IPS-20b (cell line): ENCODE measurements at regions not wholly inside any gene's neighbourhood (a gene's known extent, or its start where the extent isn't known, plus 50 kb on each side); places are given as distances from the start of the nearest gene placed in this dataset.

Experiments used
- H3K27ac ChIP-seq: one replicate; pipeline ENCODE4 v1.5.1; 2013; ENCODE audit warnings: low read length
- H3K27me3 ChIP-seq: 2 replicates; pipeline ENCODE4 v1.6.1; 2013; ENCODE audit warnings: mild to moderate bottlenecking, low read length, inconsistent platforms; ENCODE audit not compliant: insufficient read depth
- H3K36me3 ChIP-seq: 2 replicates; pipeline ENCODE4 v1.6.1; 2013; ENCODE audit warnings: low read depth, mild to moderate bottlenecking, inconsistent platforms, low read length, moderate library complexity; ENCODE audit not compliant: insufficient read depth
- H3K4me1 ChIP-seq: 2 replicates; pipeline ENCODE4 v1.6.1; 2013; ENCODE audit warnings: mild to moderate bottlenecking, control low read depth, inconsistent platforms, low read length, moderate library complexity; ENCODE audit not compliant: insufficient read depth
- H3K4me3 ChIP-seq: 2 replicates; pipeline ENCODE4 v1.5.1; 2013; ENCODE audit warnings: mild to moderate bottlenecking, low read length, inconsistent platforms
- H3K9ac ChIP-seq: 2 replicates; pipeline ENCODE4 v1.6.1; 2013; ENCODE audit warnings: low read depth, mild to moderate bottlenecking, inconsistent platforms, low read length, moderate library complexity
- H3K9me3 ChIP-seq: 2 replicates; pipeline ENCODE4 v1.6.1; 2013; ENCODE audit warnings: mild to moderate bottlenecking, low read depth, low read length, inconsistent platforms; ENCODE audit not compliant: insufficient read depth

DNA sequence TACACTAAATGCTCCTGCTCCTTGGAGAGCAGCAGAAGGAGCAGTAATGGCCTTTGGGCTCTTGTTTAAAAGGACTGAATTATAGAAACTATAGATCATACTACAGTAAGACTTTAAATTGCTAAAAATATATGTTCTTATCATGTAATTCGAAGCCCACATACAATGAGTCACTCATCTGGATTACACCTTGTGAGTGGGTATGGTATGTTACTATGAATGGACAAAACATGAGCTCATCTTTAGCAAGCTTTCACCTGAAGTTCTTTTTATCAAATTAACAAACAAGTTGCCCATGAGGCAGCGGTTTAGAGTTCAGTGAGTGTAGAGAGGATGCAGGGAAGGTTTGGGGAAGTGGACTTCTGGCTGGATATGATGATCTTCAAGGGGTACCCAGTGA, 114.4 kb upstream of the CCN2 start:
- Histone ChIP-seq H3K9me3 (no peaks in the 10 kb centered on the region), H3K4me1 (peaks cover 4% of the 10 kb centered on the region; the same call in 1 of the 2 replicates), H3K27ac (no peak overlapping the region), H3K36me3 (no peaks in the 10 kb centered on the region), H3K27me3 (no peaks in the 10 kb centered on the region), H3K9ac (no peak overlapping the region), H3K4me3 (no peak overlapping the region)

DNA sequence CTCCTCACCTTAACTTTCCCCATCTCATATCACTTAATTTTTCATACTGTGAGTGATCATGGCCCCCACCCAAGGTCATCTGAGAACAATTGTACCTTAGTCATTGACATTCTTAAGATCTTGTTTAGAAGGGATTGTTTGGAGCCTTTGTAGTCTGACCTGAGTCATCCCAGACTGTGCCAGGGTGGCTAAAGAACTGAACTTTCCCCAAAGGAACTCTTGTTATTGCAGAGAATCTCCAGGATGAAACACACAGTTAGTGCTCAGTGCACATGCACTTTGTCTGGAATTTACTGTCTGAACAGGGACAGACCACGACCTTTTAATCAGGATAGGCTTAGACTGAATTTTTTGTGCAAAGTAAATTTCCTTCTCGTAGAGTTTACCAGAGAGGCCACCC, 112.6 kb upstream of the CCN2 start:
- no peaks in the 10 kb centered on the region for H3K36me3 ChIP-seq
- H3K4me3 ChIP-seq, result no peak overlapping the region
- H3K27me3 ChIP-seq, result no peaks in the 10 kb centered on the region
- H3K9me3 ChIP-seq, result no peaks in the 10 kb centered on the region
- no peak overlapping the region for H3K27ac ChIP-seq
- H3K9ac ChIP-seq, result no peak overlapping the region
- peaks cover 4% of the 10 kb centered on the region; the same call in 1 of the 2 replicates for H3K4me1 ChIP-seq

DNA sequence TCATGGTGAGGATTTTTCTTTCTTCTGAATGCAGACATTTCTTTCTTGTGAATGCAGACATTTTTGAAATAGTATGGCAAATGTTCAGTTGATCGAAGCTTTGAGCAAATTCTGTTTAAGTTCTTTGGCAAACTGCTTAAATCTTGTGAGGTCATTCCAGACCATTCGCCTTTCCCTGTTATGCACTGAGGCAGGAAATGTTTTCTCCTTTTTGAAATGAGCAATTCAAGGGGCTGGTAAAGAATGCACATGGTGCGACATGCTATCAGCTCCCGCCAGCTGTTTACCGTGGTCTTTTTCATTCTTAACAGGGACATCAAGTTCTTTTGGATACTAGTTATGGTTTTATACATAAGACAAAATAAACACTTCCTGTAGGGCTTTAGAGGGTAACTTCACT, 112.0 kb upstream of the CCN2 start:
- no peak overlapping the region for H3K4me3 ChIP-seq
- peaks cover 4% of the 10 kb centered on the region; the same call in 1 of the 2 replicates for H3K4me1 ChIP-seq
- H3K9ac ChIP-seq, result no peak overlapping the region
- H3K36me3 ChIP-seq, result no peaks in the 10 kb centered on the region
- H3K27ac ChIP-seq, result no peak overlapping the region
- no peaks in the 10 kb centered on the region for H3K9me3 ChIP-seq
- no peaks in the 10 kb centered on the region for H3K27me3 ChIP-seq

DNA sequence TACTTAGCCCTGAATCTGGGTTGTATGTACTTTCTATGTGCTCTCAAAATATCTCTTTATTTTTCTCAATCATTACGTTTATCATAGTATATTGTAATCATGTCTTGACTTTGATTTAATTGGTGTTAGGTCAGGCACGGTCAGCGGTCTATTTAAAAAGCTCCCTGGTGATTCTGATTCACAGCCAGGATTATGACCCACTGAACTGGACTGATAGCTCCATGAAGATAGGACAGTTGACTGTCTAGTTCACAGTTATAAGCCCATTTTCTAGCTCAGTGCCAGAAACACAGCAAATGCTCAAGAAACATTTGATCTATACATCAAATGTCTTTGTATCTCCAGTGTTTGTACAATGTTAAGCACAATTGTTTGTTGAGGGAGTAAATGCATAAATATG, 111.5 kb upstream of the CCN2 start:
- Histone ChIP-seq H3K27me3 (no peaks in the 10 kb centered on the region), H3K9ac (no peak overlapping the region), H3K4me3 (no peak overlapping the region), H3K4me1 (peaks cover 4% of the 10 kb centered on the region; the same call in 1 of the 2 replicates), H3K36me3 (no peaks in the 10 kb centered on the region), H3K27ac (no peak overlapping the region), H3K9me3 (no peaks in the 10 kb centered on the region)

DNA sequence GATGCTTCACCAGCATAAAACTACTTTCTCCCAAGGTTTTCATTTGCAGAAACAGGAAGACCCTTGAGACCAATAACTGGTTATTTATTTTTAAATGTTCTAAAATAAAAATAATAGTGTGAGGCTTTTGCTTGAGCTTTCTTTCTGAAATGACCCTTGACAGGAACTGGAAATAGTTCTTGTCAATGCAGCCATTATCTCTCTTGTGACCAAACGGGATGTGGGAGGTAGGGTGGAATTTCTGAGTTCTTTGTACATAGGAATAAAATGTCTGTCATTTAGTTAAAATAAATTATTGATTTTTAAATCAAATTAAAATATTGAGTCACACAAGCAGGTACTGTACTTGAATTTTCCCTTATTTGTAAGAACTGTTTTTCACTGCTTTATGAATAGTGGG, 110.2 kb upstream of the CCN2 start:
- H3K27me3 ChIP-seq, result no peaks in the 10 kb centered on the region
- H3K4me1 ChIP-seq, result peaks cover 4% of the 10 kb centered on the region; the same call in 1 of the 2 replicates
- no peak overlapping the region for H3K4me3 ChIP-seq
- no peak overlapping the region for H3K27ac ChIP-seq
- no peak overlapping the region for H3K9ac ChIP-seq
- no peaks in the 10 kb centered on the region for H3K9me3 ChIP-seq
- H3K36me3 ChIP-seq, result no peaks in the 10 kb centered on the region

DNA sequence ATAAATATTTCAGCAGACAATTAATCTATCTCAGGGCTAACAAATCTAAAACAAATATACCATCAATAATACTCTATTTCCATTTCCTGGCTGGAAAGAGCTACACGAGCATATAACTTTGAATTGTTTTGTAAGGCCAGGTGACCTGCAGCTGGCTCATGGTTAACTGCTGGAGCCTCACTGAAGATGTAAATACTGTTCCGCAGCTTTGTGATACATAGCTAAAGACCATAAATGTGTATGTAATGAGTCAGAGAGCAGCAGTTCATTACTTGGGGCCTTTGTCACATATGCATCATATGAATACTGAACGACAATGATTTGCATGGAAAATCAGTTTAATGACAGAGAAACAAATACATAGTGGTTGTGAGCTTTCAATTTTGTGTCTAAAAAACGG, 109.4 kb upstream of the CCN2 start:
- H3K4me3 ChIP-seq, result no peak overlapping the region
- no peak overlapping the region for H3K27ac ChIP-seq
- no peaks in the 10 kb centered on the region for H3K36me3 ChIP-seq
- no peaks in the 10 kb centered on the region for H3K9me3 ChIP-seq
- H3K27me3 ChIP-seq, result no peaks in the 10 kb centered on the region
- H3K4me1 ChIP-seq, result peaks cover 4% of the 10 kb centered on the region; the same call in 1 of the 2 replicates
- no peak overlapping the region for H3K9ac ChIP-seq

DNA sequence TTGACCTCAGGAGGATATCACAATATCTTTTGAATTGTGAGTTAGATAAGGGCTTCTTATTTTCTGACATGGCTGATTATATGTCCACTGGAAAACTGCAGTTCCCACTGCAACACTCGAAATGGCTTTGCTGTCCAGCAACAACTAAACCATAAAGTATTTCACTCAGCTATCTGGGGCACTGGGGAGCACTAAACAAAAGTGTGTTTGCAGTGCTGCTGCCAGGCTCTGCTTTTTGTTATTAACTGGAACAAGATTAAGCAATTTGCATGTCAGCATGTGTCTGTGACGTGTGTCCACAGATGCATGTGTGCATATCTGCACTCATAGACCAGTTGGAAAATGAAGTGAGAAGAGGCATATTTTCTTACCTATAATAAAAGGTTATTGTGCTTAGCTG, 107.8 kb upstream of the CCN2 start:
- no peak overlapping the region for H3K27ac ChIP-seq
- peaks cover 4% of the 10 kb centered on the region; the same call in 1 of the 2 replicates for H3K4me1 ChIP-seq
- no peaks in the 10 kb centered on the region for H3K9me3 ChIP-seq
- H3K36me3 ChIP-seq, result no peaks in the 10 kb centered on the region
- H3K9ac ChIP-seq, result no peak overlapping the region
- H3K27me3 ChIP-seq, result no peaks in the 10 kb centered on the region
- H3K4me3 ChIP-seq, result no peak overlapping the region

DNA sequence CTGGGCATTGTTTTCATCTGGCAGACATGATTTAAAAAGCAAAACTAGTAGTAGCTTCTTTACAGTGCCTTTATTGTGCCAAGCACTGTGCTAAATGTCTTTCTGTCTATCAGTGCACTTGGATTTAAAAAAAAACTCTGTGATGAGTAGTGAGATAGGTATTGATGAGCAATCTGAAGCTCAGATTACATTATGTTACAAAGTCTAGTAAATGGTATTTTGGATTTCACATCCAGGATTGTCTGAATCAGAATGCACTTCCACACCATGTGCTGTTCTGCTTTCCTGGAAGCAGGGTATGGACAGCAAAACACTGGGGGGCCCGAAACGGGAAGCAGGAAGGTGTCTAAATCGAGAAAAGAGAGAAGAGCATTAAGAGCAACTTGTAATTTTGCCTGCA, 103.4 kb upstream of the CCN2 start:
- Histone ChIP-seq H3K9ac (no peak overlapping the region), H3K27me3 (no peaks in the 10 kb centered on the region), H3K36me3 (no peaks in the 10 kb centered on the region), H3K4me1 (no peaks in the 10 kb centered on the region), H3K4me3 (no peak overlapping the region), H3K9me3 (no peaks in the 10 kb centered on the region), H3K27ac (no peak overlapping the region)

DNA sequence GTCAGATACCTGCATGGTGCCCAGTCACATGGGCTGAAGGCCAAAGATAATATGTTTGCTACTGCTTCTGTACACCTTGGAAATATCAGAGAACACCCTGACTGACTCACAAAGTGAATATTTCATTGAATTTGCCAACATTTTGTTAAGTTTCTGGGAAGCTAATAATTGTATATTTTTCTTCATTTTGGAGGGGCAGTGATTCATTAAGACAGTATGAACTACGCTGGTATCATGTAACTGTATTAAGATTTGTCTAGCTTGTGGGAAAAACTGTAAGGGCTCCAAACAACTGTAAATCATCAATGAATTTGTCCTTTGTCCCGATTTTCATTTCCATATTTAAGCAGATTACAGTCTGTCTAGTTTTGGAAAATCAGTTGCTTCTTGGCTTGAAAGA, 102.3 kb upstream of the CCN2 start:
- no peak overlapping the region for H3K27ac ChIP-seq
- no peaks in the 10 kb centered on the region for H3K27me3 ChIP-seq

DNA sequence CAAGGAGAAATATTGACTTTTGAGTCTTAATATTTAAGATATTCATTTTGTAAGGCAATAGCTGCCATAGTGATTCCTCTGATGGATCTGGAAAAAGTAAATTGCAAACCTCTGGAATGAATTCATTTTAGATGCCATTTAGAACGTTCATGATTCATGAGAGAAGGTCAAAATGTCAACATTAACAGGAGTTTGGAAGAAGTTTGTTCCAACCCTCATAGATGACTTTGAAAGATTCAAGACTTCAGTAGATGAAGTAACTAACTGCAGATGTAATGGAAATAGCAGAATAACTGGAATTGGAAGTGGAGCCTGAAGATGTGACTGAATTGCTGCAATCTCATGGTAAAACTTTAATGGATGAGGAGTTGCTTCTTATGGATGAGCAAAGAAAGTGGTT, 100.9 kb upstream of the CCN2 start:
- no peaks in the 10 kb centered on the region for H3K36me3 ChIP-seq
- H3K4me3 ChIP-seq, result no peak overlapping the region
- no peak overlapping the region for H3K27ac ChIP-seq
- no peaks in the 10 kb centered on the region; the same call in 1 of the 2 replicates for H3K9me3 ChIP-seq
- H3K9ac ChIP-seq, result no peak overlapping the region
- no peaks in the 10 kb centered on the region for H3K4me1 ChIP-seq
- no peaks in the 10 kb centered on the region for H3K27me3 ChIP-seq

More for the DNA sequence above, 102.3 kb upstream of the CCN2 start:
- Histone ChIP-seq H3K9ac (no peak overlapping the region), H3K4me1 (no peaks in the 10 kb centered on the region), H3K9me3 (no peaks in the 10 kb centered on the region), H3K4me3 (no peak overlapping the region), H3K36me3 (no peaks in the 10 kb centered on the region)

DNA sequence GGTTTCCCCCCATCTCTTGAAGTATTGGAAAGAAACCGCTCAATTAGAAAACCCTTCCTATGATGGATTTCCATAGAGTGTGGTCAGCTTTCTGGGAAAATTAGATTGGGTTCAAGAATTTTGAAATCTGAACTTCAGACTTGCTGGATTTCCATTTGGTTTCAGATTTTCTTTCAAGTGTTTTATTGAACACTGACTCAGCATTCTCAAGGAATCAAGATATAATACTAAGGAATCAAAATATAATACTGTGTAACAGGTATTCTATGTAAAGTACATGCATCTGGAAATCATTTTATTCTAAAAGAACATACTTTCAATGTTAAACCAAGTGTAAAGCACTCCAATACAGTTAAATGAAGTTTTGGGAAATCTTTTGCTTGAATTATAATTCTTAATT, 94.7 kb upstream of the CCN2 start:
- Histone ChIP-seq H3K9ac (no peak overlapping the region), H3K4me3 (no peak overlapping the region)

DNA sequence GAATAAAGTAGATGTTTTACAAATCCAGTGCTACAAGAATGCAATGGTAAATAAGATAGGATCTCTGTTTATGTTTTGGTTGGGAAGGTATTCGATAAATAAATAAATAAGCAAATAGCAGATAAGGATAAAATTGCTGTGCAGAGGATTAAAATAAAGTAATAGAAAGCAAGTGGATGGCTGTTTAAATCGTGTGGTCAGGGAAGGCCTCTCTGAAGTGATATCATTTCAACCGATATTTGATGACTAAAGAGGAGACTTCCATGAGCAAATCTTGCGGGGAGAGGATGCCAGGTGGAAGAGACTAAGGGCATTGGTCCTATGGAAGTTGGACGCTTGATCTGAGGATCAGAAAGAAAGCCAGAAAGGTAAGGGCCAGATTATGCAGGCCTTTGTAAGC, 92.0 kb upstream of the CCN2 start:
- Histone ChIP-seq H3K4me1 (no peaks in the 10 kb centered on the region), H3K9ac (no peak overlapping the region), H3K36me3 (no peaks in the 10 kb centered on the region), H3K27ac (no peak overlapping the region), H3K27me3 (no peaks in the 10 kb centered on the region), H3K4me3 (no peak overlapping the region), H3K9me3 (no peaks in the 10 kb centered on the region; the same call in 1 of the 2 replicates)

More for the DNA sequence above, 94.7 kb upstream of the CCN2 start:
- H3K36me3 ChIP-seq, result no peaks in the 10 kb centered on the region
- H3K27ac ChIP-seq, result no peak overlapping the region
- no peaks in the 10 kb centered on the region for H3K4me1 ChIP-seq
- H3K27me3 ChIP-seq, result no peaks in the 10 kb centered on the region
- H3K9me3 ChIP-seq, result no peaks in the 10 kb centered on the region; the same call in 1 of the 2 replicates

DNA sequence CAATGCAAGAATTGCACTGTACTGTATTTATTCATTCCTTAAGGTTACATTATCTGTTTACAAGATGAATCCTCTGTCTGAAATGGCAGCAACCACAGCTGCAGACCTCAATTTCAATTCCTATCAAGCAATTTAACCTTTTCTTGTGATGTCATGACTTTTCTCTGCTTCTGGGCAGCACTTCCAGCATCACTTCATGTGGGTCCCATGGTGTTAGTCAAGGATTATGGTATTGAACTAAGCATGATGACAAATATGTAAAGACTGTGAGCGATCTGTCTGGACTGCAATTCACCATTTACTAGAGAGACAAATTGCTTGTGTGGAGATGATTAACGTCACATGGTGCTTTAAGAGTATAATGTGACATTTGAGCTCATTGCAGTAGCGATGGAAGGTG, 90.5 kb upstream of the CCN2 start:
- no peak overlapping the region for H3K27ac ChIP-seq

More for the DNA sequence above, 90.5 kb upstream of the CCN2 start:
- H3K9ac ChIP-seq, result no peak overlapping the region
- H3K4me1 ChIP-seq, result no peaks in the 10 kb centered on the region
- no peaks in the 10 kb centered on the region for H3K36me3 ChIP-seq
- H3K4me3 ChIP-seq, result no peak overlapping the region
- no peaks in the 10 kb centered on the region for H3K27me3 ChIP-seq
- no peaks in the 10 kb centered on the region for H3K9me3 ChIP-seq
